Loucy (cell line): ENCODE measurements at regions not wholly inside any gene's neighbourhood (a gene's known extent, or its start where the extent isn't known, plus 50 kb on each side); places are given as distances from the start of the nearest gene placed in this dataset.
"Not testable (repeated sequence)": the region's sequence is repeated elsewhere in the genome, so short reads cannot be mapped to it uniquely, and the experiment has no call there.

Experiments
- H2AFZ ChIP-seq: fragments of 200-600 bp; sonication (generic); 2 replicates; pipeline ENCODE4 v1.6.0; 2016; ENCODE audit warnings: antibody characterized with exemption, mild to moderate bottlenecking, low read length, moderate library complexity
- H3F3A ChIP-seq: fragments of 200-600 bp; 2 replicates; pipeline ENCODE4 v1.6.0; 2016; ENCODE audit warnings: antibody characterized with exemption, low read depth, mild to moderate bottlenecking
- H3K27me3 ChIP-seq: fragments of 200-600 bp; sonication (generic); 2 replicates; pipeline ENCODE4 v1.6.1; 2014; ENCODE audit warnings: low read length, mild to moderate bottlenecking; ENCODE audit not compliant: insufficient read depth, poor library complexity, severe bottlenecking
- H3K36me3 ChIP-seq: fragments of 200-600 bp; sonication (generic); 2 replicates; pipeline ENCODE4 v1.6.1; 2016; ENCODE audit warnings: low read length; ENCODE audit not compliant: insufficient read depth
- H3K4me1 ChIP-seq: fragments of 200-600 bp; sonication (generic); 2 replicates; pipeline ENCODE4 v1.5.1; 2014; ENCODE audit warnings: low read length, mild to moderate bottlenecking; ENCODE audit not compliant: insufficient read depth, poor library complexity, severe bottlenecking
- H3K4me2 ChIP-seq: fragments of 200-600 bp; sonication (generic); 2 replicates; pipeline ENCODE4 v1.6.0; 2014; ENCODE audit warnings: antibody characterized with exemption, low read length, low read depth, mild to moderate bottlenecking; ENCODE audit not compliant: poor library complexity, severe bottlenecking
- H3K4me3 ChIP-seq: fragments of 200-600 bp; sonication (generic); 2 replicates; pipeline ENCODE4 v1.5.1; 2014; ENCODE audit warnings: low read length, mild to moderate bottlenecking, mixed read lengths; ENCODE audit not compliant: poor library complexity, severe bottlenecking
- H3K79me2 ChIP-seq: fragments of 200-600 bp; sonication (generic); 2 replicates; pipeline ENCODE4 v1.6.1; 2014; ENCODE audit warnings: low read length; ENCODE audit not compliant: insufficient read depth
- H3K9ac ChIP-seq: fragments of 200-600 bp; sonication (generic); 2 replicates; pipeline ENCODE4 v1.6.0; 2014; ENCODE audit warnings: mild to moderate bottlenecking, low read depth, low read length, moderate library complexity; ENCODE audit not compliant: poor library complexity, severe bottlenecking
- H3K9me2 ChIP-seq: fragments of 200-600 bp; sonication (generic); replicated peaks from 2 replicates; pipeline ENCODE4 v1.6.1; 2016; ENCODE audit warnings: low read depth, low read length, mixed read lengths
- H3K9me3 ChIP-seq: fragments of 200-600 bp; sonication (generic); 2 replicates; pipeline ENCODE4 v1.6.1; 2014; ENCODE audit warnings: mild to moderate bottlenecking, antibody characterized with exemption, low read length, low read depth; ENCODE audit not compliant: insufficient read depth
- H4K20me1 ChIP-seq: fragments of 200-600 bp; sonication (generic); 2 replicates; pipeline ENCODE4 v1.6.0; 2014; ENCODE audit warnings: antibody characterized with exemption, low read length, mild to moderate bottlenecking; ENCODE audit not compliant: insufficient read depth, poor library complexity, severe bottlenecking
- EZH2phosphoT487 ChIP-seq: fragments of 200-600 bp; IDR thresholded peaks from 2 replicates; pipeline ENCODE4 v1.6.1; 2018; ENCODE audit warnings: antibody characterized with exemption, mild to moderate bottlenecking, moderate library complexity, borderline replicate concordance
- TF ChIP-seq, protein P1 (sequence below): fragments of 200-600 bp; sonication (generic); conservative IDR thresholded peaks from 2 replicates; pipeline ENCODE4 v1.5.1; 2014; ENCODE audit warnings: mild to moderate bottlenecking, antibody characterized with exemption, low read length

DNA sequence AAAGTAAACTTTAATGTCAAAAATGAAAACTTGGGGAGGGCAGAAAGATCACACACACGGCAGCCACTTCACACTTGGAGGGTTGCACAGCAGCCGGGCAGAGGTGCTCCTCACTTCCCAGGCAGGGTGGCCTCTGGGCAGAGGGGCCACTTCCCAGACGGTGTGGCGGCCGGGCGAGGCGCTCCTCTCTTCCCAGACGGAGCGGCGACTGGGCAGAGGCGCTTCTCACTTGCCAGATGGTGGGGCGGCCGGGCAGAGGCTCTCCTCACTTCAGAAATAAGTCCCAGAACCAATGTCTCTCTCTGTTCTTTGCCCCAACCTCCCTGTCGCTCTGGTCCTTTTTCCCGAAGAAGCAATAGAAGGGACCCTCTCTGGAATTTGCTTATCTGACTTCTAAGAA lies 65.7 kb upstream of the LRPPRC start:
- TF ChIP-seq EZH2phosphoT487, result no peak
- TF ChIP-seq, protein P1, sequence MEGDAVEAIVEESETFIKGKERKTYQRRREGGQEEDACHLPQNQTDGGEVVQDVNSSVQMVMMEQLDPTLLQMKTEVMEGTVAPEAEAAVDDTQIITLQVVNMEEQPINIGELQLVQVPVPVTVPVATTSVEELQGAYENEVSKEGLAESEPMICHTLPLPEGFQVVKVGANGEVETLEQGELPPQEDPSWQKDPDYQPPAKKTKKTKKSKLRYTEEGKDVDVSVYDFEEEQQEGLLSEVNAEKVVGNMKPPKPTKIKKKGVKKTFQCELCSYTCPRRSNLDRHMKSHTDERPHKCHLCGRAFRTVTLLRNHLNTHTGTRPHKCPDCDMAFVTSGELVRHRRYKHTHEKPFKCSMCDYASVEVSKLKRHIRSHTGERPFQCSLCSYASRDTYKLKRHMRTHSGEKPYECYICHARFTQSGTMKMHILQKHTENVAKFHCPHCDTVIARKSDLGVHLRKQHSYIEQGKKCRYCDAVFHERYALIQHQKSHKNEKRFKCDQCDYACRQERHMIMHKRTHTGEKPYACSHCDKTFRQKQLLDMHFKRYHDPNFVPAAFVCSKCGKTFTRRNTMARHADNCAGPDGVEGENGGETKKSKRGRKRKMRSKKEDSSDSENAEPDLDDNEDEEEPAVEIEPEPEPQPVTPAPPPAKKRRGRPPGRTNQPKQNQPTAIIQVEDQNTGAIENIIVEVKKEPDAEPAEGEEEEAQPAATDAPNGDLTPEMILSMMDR, result no peak
- Histone ChIP-seq H3K79me2 (no peaks in the 10 kb centered on the region), H4K20me1 (no peaks in the 10 kb centered on the region), H3K27me3 (no peaks in the 10 kb centered on the region), H3K4me1 (no peaks in the 10 kb centered on the region), H3K9ac (no peak overlapping the region), H2AFZ (no peak overlapping the region), H3K36me3 (no peaks in the 10 kb centered on the region), H3F3A (no peaks in the 10 kb centered on the region), H3K9me2 (no peaks in the 10 kb centered on the region), H3K9me3 (no peaks in the 10 kb centered on the region), H3K4me3 (no peak overlapping the region), H3K4me2 (no peak overlapping the region)

DNA sequence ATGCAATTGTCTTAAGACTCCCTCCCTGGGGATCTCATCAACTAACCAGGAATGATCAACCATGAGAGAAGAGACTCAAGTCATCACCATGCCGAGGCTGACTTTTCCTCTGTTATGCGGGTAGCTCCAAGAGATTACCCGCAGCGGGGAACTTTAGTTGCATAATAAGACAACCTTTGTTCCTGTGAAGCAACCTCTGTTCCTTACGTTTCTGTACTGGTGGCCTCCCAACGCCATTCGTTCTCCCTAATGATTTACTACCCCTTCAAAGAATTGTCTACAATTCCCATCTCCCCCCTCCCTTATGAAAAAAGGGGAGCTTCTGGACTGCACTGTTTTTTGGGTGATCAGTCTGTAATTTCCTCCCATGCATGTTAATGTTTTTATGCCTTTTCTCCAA lies 66.1 kb upstream of the LRPPRC start:
- no peak overlapping the region for H3K9ac ChIP-seq
- H4K20me1 ChIP-seq, result no peaks in the 10 kb centered on the region
- no peak for TF ChIP-seq EZH2phosphoT487
- TF ChIP-seq, protein P1, result no peak
- H3F3A ChIP-seq, result no peaks in the 10 kb centered on the region
- H3K79me2 ChIP-seq, result no peaks in the 10 kb centered on the region
- no peak overlapping the region for H3K4me2 ChIP-seq
- H3K4me3 ChIP-seq, result no peak overlapping the region
- no peaks in the 10 kb centered on the region for H3K4me1 ChIP-seq
- H3K9me3 ChIP-seq, result no peaks in the 10 kb centered on the region
- no peaks in the 10 kb centered on the region for H3K36me3 ChIP-seq
- no peaks in the 10 kb centered on the region for H3K27me3 ChIP-seq
- H2AFZ ChIP-seq, result no peak overlapping the region
- H3K9me2 ChIP-seq, result no peaks in the 10 kb centered on the region

GRCh38 chr2:44063033-44063432 lies 67.2 kb upstream of the LRPPRC start:
- no peak overlapping the region for H3K4me2 ChIP-seq
- H3K36me3 ChIP-seq, result no peaks in the 10 kb centered on the region
- TF ChIP-seq, protein P1, result no peak
- TF ChIP-seq EZH2phosphoT487, result no peak
- no peaks in the 10 kb centered on the region for H3K27me3 ChIP-seq
- no peak overlapping the region for H3K9ac ChIP-seq
- H3K9me2 ChIP-seq, result no peaks in the 10 kb centered on the region
- H4K20me1 ChIP-seq, result no peaks in the 10 kb centered on the region
- H3K4me3 ChIP-seq, result no peak overlapping the region
- no peaks in the 10 kb centered on the region for H3K4me1 ChIP-seq
- H2AFZ ChIP-seq, result no peak overlapping the region
- no peaks in the 10 kb centered on the region for H3K79me2 ChIP-seq
- H3K9me3 ChIP-seq, result no peaks in the 10 kb centered on the region
- H3F3A ChIP-seq, result no peaks in the 10 kb centered on the region

- H3K9ac ChIP-seq, H3K4me2 ChIP-seq, H4K20me1 ChIP-seq, H3K4me1 ChIP-seq, H3K4me3 ChIP-seq, H3K36me3 ChIP-seq, H2AFZ ChIP-seq, H3F3A ChIP-seq, H3K27me3 ChIP-seq, H3K9me3 ChIP-seq, H3K9me2 ChIP-seq, H3K79me2 ChIP-seq: not testable (repeated sequence)
Observed at GRCh38 chr2:44064281-44064680, 68.5 kb upstream of the LRPPRC start.

DNA sequence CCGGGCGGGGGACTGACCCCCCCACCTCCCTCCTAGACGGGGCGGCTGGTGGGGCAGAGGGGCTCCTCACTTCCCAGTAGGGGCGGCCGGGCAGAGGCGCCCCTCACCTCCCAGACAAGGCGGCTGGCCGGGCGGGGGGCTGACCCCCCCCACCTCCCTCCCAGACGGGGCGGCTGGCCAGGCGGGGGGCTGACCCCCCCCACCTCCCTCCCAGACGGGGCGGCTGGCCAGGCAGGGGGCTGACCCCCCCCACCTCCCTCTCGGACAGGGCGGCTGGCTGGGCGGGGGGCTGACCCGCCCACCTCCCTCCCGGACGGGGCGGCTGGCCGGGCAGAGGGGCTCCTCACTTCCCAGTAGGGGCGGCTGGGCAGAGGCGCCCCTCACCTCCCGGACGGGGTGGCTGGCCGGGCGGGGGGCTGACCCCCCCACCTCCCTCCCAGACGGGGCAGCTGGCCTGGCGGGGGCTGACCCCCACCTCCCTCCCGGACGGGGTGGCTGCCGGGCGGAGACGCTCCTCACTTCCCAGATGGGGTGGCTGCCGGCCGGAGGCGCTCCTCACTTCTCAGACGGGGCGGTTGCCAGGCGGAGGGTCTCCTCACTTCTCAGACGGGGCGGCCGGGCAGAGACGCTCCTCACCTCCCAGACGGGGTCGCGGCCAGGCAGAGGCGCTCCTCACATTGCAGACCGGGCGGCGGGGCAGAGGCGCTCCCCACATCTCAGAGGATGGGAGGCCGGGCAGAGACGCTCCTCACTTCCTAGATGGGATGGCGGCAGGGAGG lies 71.4 kb upstream of the LRPPRC start:
- H3F3A ChIP-seq, H3K27me3 ChIP-seq, H4K20me1 ChIP-seq, H3K4me3 ChIP-seq, H3K79me2 ChIP-seq, H3K9me2 ChIP-seq, H3K4me2 ChIP-seq, H3K9ac ChIP-seq, H3K4me1 ChIP-seq, H3K9me3 ChIP-seq, H2AFZ ChIP-seq, H3K36me3 ChIP-seq: not testable (repeated sequence)
